ENCODE measurements at regions not wholly inside any gene's neighbourhood (a gene's known extent, or its start where the extent isn't known, plus 50 kb on each side); places are given as distances from the start of the nearest gene placed in this dataset.

DNA sequence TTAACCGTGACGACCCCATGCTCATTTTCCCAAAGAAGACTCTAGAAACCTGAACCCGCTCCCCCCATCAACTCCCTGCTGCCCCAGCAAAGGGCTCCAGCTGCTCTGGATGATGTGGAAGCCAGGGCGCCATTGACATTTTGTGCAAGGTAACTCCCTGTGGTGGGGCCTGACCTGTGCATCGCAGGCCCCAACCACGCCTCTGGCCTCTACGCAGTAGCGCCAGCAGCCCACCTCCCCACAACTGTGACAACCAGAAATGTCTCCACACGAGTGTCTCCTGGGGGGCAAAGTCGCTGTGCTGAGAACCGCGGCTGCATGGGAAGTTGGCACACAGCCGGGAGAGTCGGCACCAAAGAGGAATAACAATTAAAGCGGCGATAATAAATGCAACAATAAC, 86.9 kb upstream of the PRR5 start:
- TF ChIP-seq, protein P1, sequence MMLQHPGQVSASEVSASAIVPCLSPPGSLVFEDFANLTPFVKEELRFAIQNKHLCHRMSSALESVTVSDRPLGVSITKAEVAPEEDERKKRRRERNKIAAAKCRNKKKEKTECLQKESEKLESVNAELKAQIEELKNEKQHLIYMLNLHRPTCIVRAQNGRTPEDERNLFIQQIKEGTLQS (IDR thresholded peaks at IDR 0.05), result no peak
- TF ChIP-seq, protein P2, sequence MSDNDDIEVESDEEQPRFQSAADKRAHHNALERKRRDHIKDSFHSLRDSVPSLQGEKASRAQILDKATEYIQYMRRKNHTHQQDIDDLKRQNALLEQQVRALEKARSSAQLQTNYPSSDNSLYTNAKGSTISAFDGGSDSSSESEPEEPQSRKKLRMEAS (IDR thresholded peaks at IDR 0.05), result no peak
- TF ChIP-seq, protein P3, sequence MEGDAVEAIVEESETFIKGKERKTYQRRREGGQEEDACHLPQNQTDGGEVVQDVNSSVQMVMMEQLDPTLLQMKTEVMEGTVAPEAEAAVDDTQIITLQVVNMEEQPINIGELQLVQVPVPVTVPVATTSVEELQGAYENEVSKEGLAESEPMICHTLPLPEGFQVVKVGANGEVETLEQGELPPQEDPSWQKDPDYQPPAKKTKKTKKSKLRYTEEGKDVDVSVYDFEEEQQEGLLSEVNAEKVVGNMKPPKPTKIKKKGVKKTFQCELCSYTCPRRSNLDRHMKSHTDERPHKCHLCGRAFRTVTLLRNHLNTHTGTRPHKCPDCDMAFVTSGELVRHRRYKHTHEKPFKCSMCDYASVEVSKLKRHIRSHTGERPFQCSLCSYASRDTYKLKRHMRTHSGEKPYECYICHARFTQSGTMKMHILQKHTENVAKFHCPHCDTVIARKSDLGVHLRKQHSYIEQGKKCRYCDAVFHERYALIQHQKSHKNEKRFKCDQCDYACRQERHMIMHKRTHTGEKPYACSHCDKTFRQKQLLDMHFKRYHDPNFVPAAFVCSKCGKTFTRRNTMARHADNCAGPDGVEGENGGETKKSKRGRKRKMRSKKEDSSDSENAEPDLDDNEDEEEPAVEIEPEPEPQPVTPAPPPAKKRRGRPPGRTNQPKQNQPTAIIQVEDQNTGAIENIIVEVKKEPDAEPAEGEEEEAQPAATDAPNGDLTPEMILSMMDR (IDR thresholded peaks at IDR 0.05; ENCODE audit: low read depth, low read length, missing input control), result no peak

Measured in liver (tissue), 3 donors.